ENCODE measurements at regions not wholly inside any gene's neighbourhood (a gene's known extent, or its start where the extent isn't known, plus 50 kb on each side); places are given as distances from the start of the nearest gene placed in this dataset.

DNA sequence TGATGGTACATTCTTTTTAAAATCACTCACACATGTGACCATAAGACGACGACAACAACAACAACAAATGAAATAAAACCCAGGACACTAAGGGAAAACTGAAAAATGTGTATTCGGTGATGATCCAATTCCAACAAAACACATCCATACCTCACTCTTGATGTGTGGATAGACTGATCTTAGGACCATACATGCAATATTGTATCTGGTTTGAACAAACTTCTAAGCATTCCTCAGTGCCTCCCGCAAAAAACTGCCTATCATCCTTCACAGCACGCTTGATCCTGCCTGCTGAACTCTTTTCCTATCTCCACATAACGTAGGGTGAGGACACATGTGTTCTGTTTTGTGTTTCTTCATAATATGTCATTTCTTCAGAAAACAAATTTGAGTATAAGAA, 415.2 kb downstream of the KCTD12 start:
- Histone ChIP-seq H3K4ac (ENCODE audit: low read depth, low read length) (no peak overlapping the region), H3K79me1 (ENCODE audit: low read length) (peaks cover 6% of the 10 kb centered on the region), H3K36me3 (ENCODE audit: control insufficient read depth in 1 of 2, insufficient read depth in 2 of 2, low read length in 2 of 2) (no peaks in the 10 kb centered on the region), H3K4me1 (ENCODE audit: control insufficient read depth in 1 of 2, insufficient read depth in 2 of 2, low read length in 2 of 2) (no peaks in the 10 kb centered on the region), H3K27me3 (ENCODE audit: insufficient read depth, low read length) (no peaks in the 10 kb centered on the region), H3K23ac (ENCODE audit: low read length) (no peak overlapping the region), H2BK5ac (ENCODE audit: low read depth, low read length, poor library complexity) (no peak overlapping the region), H3K9ac (ENCODE audit: low read length) (no peak overlapping the region), H2AK5ac (ENCODE audit: low read length) (no peak overlapping the region), H2AFZ (ENCODE audit: insufficient read depth, low read length, poor library complexity) (no peak overlapping the region), H3K14ac (ENCODE audit: low read length) (no peak overlapping the region), H3K79me2 (ENCODE audit: control insufficient read depth, insufficient read depth, low read length, poor library complexity) (no peaks in the 10 kb centered on the region), H4K8ac (ENCODE audit: low read depth, low read length) (no peak overlapping the region), H2BK12ac (ENCODE audit: low read length) (no peak overlapping the region), H3K4me3 (ENCODE audit: low read depth, low read length) (no peak overlapping the region), H3K4me2 (ENCODE audit: low read length) (no peak overlapping the region), H3K27ac (ENCODE audit: low read depth, low read length) (no peak overlapping the region), H2BK120ac (ENCODE audit: insufficient read depth, low read length, poor library complexity) (peak overlapping the region; percentile 33), H3K9me3 (ENCODE audit: insufficient read depth, low read depth, low read length) (no peaks in the 10 kb centered on the region), H4K12ac (ENCODE audit: low read depth, low read length) (no peak overlapping the region), H4K91ac (ENCODE audit: low read depth, low read length) (no peak overlapping the region), H3K18ac (ENCODE audit: low read length) (no peak overlapping the region)
- peak in 1 of 2 donors; percentile 3 for DNase-seq
- WGBS (ENCODE audit: extremely low coverage, insufficient coverage, insufficient read length) = no CpG with 5 or more reads among the region's 6 CpGs

DNA sequence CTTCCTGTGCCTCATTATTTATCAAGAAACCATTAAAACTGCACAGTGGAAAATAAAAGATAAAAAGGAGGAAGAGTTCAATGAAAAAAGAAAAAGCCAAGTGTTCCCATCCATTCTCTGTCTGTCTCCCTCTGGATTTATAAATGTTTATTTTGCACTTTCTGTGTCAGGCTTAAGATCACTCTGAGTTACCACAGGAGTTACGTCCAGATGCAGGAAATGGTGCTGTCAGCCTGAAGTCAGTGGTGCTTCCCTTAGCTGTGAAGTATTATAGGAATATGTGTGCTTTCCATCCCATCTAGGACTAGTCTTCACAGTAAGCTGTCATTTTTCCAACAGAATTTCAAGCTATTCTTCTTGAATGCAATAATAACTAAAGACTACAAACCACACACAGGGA, 420.2 kb downstream of the KCTD12 start:
- Histone ChIP-seq H2BK12ac (ENCODE audit: low read length) (no peak overlapping the region), H3K36me3 (ENCODE audit: control insufficient read depth in 1 of 2, insufficient read depth in 2 of 2, low read length in 2 of 2) (no peaks in the 10 kb centered on the region), H4K8ac (ENCODE audit: low read depth, low read length) (no peak overlapping the region), H3K4ac (ENCODE audit: low read depth, low read length) (no peak overlapping the region), H3K4me3 (ENCODE audit: low read depth, low read length) (no peak overlapping the region), H4K91ac (ENCODE audit: low read depth, low read length) (no peak overlapping the region), H2BK5ac (ENCODE audit: low read depth, low read length, poor library complexity) (no peak overlapping the region), H3K9me3 (ENCODE audit: insufficient read depth, low read depth, low read length) (no peaks in the 10 kb centered on the region), H3K14ac (ENCODE audit: low read length) (no peak overlapping the region), H3K4me2 (ENCODE audit: low read length) (no peak overlapping the region), H3K9ac (ENCODE audit: low read length) (no peak overlapping the region), H3K23ac (ENCODE audit: low read length) (no peak overlapping the region), H3K18ac (ENCODE audit: low read length) (no peak overlapping the region), H2AK5ac (ENCODE audit: low read length) (no peak overlapping the region), H3K4me1 (ENCODE audit: control insufficient read depth in 1 of 2, insufficient read depth in 2 of 2, low read length in 2 of 2) (no peaks in the 10 kb centered on the region), H3K79me1 (ENCODE audit: low read length) (peaks cover 4% of the 10 kb centered on the region), H3K27me3 (ENCODE audit: insufficient read depth, low read length) (no peaks in the 10 kb centered on the region), H2AFZ (ENCODE audit: insufficient read depth, low read length, poor library complexity) (no peak overlapping the region), H2BK120ac (ENCODE audit: insufficient read depth, low read length, poor library complexity) (no peak overlapping the region), H3K79me2 (ENCODE audit: control insufficient read depth, insufficient read depth, low read length, poor library complexity) (no peaks in the 10 kb centered on the region), H3K27ac (ENCODE audit: low read depth, low read length) (peak overlapping the region; percentile 45), H4K12ac (ENCODE audit: low read depth, low read length) (no peak overlapping the region)
- WGBS (ENCODE audit: extremely low coverage, insufficient coverage, insufficient read length) = no CpG with 5 or more reads among the region's 1 CpG
- DNase-seq = no peak

DNA sequence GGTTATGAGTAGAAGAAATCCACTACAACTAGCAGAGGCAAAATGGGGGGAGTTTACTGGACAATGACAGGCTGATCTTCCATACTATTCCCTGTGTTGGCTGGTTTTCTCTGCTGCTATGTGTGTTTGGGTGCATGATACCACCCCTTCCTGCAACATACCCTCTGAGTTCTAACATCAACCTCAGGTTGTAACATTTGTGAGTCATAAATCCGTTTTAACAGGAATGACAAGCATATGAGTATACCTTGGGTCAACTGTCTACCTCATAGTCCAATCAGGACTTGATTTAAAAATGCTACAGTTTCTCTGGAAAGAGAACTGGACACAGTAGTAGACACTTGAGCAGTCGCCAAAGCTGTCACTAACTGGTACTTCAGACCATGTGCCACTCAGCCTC, 422.9 kb downstream of the KCTD12 start:
- WGBS (ENCODE audit: extremely low coverage, insufficient coverage, insufficient read length) = no CpG with 5 or more reads among the region's 2 CpGs
- H2BK5ac ChIP-seq (ENCODE audit: low read depth, low read length, poor library complexity) = no peak overlapping the region
- H4K12ac ChIP-seq (ENCODE audit: low read depth, low read length) = no peak overlapping the region
- no peaks in the 10 kb centered on the region for H3K79me2 ChIP-seq (ENCODE audit: control insufficient read depth, insufficient read depth, low read length, poor library complexity)
- peaks cover 2% of the 10 kb centered on the region for H3K79me1 ChIP-seq (ENCODE audit: low read length)
- H3K9me3 ChIP-seq (ENCODE audit: insufficient read depth, low read depth, low read length) = no peaks in the 10 kb centered on the region
- H4K8ac ChIP-seq (ENCODE audit: low read depth, low read length) = no peak overlapping the region
- H3K23ac ChIP-seq (ENCODE audit: low read length) = no peak overlapping the region
- no peaks in the 10 kb centered on the region for H3K4me1 ChIP-seq (ENCODE audit: control insufficient read depth in 1 of 2, insufficient read depth in 2 of 2, low read length in 2 of 2)
- DNase-seq = no peak
- no peak overlapping the region for H2AK5ac ChIP-seq (ENCODE audit: low read length)
- no peak overlapping the region for H3K14ac ChIP-seq (ENCODE audit: low read length)
- no peak overlapping the region for H3K4me3 ChIP-seq (ENCODE audit: low read depth, low read length)
- H2AFZ ChIP-seq (ENCODE audit: insufficient read depth, low read length, poor library complexity) = no peak overlapping the region
- H3K9ac ChIP-seq (ENCODE audit: low read length) = no peak overlapping the region
- H2BK12ac ChIP-seq (ENCODE audit: low read length) = no peak overlapping the region
- no peak overlapping the region for H3K18ac ChIP-seq (ENCODE audit: low read length)
- no peak overlapping the region for H3K4ac ChIP-seq (ENCODE audit: low read depth, low read length)
- no peak overlapping the region for H2BK120ac ChIP-seq (ENCODE audit: insufficient read depth, low read length, poor library complexity)
- H3K27me3 ChIP-seq (ENCODE audit: insufficient read depth, low read length) = no peaks in the 10 kb centered on the region
- no peak overlapping the region for H4K91ac ChIP-seq (ENCODE audit: low read depth, low read length)
- H3K4me2 ChIP-seq (ENCODE audit: low read length) = no peak overlapping the region
- no peak overlapping the region for H3K27ac ChIP-seq (ENCODE audit: low read depth, low read length)
- no peaks in the 10 kb centered on the region for H3K36me3 ChIP-seq (ENCODE audit: control insufficient read depth in 1 of 2, insufficient read depth in 2 of 2, low read length in 2 of 2)

DNA sequence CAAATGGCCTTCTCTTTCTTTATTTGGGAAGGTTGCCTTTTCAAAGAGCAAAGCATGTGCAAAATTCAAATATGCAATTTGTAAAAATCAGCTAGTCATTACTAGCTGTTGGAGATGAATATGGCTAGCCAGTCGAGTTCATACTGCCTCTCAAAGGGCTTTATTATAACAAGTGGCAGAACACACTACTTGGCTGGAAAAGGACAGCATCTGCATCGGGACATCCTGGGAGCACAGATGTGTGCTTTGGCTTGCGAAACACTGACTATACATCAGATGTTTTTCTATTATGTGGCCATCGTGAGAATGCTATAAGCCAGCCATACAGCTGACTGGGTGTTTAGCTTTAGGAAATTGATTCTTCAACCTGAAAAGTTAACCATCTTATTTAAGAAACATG, 424.2 kb downstream of the KCTD12 start:
- no peak overlapping the region for H3K4me2 ChIP-seq (ENCODE audit: low read length)
- no peaks in the 10 kb centered on the region for H3K79me2 ChIP-seq (ENCODE audit: control insufficient read depth, insufficient read depth, low read length, poor library complexity)
- H2BK12ac ChIP-seq (ENCODE audit: low read length) = no peak overlapping the region
- no peak overlapping the region for H3K23ac ChIP-seq (ENCODE audit: low read length)
- no peak overlapping the region for H3K4ac ChIP-seq (ENCODE audit: low read depth, low read length)
- no peak overlapping the region for H3K4me3 ChIP-seq (ENCODE audit: low read depth, low read length)
- no peak overlapping the region for H3K9ac ChIP-seq (ENCODE audit: low read length)
- no peaks in the 10 kb centered on the region for H3K27me3 ChIP-seq (ENCODE audit: insufficient read depth, low read length)
- H2BK120ac ChIP-seq (ENCODE audit: insufficient read depth, low read length, poor library complexity) = no peak overlapping the region
- DNase-seq = no peak
- no peaks in the 10 kb centered on the region for H3K4me1 ChIP-seq (ENCODE audit: control insufficient read depth in 1 of 2, insufficient read depth in 2 of 2, low read length in 2 of 2)
- no peak overlapping the region for H4K8ac ChIP-seq (ENCODE audit: low read depth, low read length)
- no peak overlapping the region for H4K91ac ChIP-seq (ENCODE audit: low read depth, low read length)
- H4K12ac ChIP-seq (ENCODE audit: low read depth, low read length) = no peak overlapping the region
- no peak overlapping the region for H3K27ac ChIP-seq (ENCODE audit: low read depth, low read length)
- H2BK5ac ChIP-seq (ENCODE audit: low read depth, low read length, poor library complexity) = no peak overlapping the region
- no peak overlapping the region for H2AFZ ChIP-seq (ENCODE audit: insufficient read depth, low read length, poor library complexity)
- no peaks in the 10 kb centered on the region for H3K9me3 ChIP-seq (ENCODE audit: insufficient read depth, low read depth, low read length)
- WGBS (ENCODE audit: extremely low coverage, insufficient coverage, insufficient read length) = no CpG with 5 or more reads among the region's 4 CpGs
- no peak overlapping the region for H2AK5ac ChIP-seq (ENCODE audit: low read length)
- H3K79me1 ChIP-seq (ENCODE audit: low read length) = peaks cover 2% of the 10 kb centered on the region
- no peak overlapping the region for H3K14ac ChIP-seq (ENCODE audit: low read length)
- H3K18ac ChIP-seq (ENCODE audit: low read length) = no peak overlapping the region
- H3K36me3 ChIP-seq (ENCODE audit: control insufficient read depth in 1 of 2, insufficient read depth in 2 of 2, low read length in 2 of 2) = no peaks in the 10 kb centered on the region

All from trophoblast cell (in vitro differentiated cells and primary cell).